ENCODE measurements at regions not wholly inside any gene's neighbourhood (a gene's known extent, or its start where the extent isn't known, plus 50 kb on each side); places are given as distances from the start of the nearest gene placed in this dataset.

DNA sequence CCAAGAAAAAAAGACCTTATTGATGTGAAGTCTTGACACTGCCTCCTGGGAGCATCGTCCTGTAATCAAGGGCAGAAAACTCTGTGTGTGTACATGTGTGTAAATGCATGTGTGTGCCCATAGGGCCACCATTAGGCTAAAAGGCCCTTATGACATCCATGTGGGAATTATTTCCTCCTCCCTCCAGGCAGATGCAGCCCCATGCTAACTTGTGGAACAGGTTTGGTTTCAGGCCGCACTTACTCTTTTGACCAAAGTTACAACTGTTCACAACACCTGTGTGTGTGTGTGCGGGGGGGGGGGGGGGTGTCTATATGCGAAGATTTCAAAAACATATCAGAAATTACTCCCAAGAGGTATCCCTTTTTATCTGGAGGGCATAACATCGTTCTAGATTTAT lies 87.4 kb upstream of the SLC14A2 start:
- Mint-ChIP-seq H3K4me3 (no peak overlapping the region), H3K4me1 (no peaks in the 10 kb centered on the region), H3K27me3 (peaks cover 22% of the 10 kb centered on the region), H3K9me3 (ENCODE audit: insufficient read depth) (no peaks in the 10 kb centered on the region), H3K27ac (no peak overlapping the region)
- DNase-seq (no peak), ATAC-seq (ENCODE audit: low read depth) (no peak)
- Histone ChIP-seq H3K27me3 (replicated peaks in 1 of 4; ENCODE audit: control extremely low read depth in 1 of 4, control insufficient read depth in 3 of 4, insufficient read depth in 4 of 4, low read length in 3 of 4) (no peaks in the 10 kb centered on the region), H3K4me1 (ENCODE audit: control insufficient read depth in 2 of 2, insufficient read depth in 2 of 2, low read length in 2 of 2) (no peaks in the 10 kb centered on the region), H4K20me1 (ENCODE audit: control insufficient read depth, insufficient read depth, low read length, poor library complexity, severe bottlenecking) (no peaks in the 10 kb centered on the region), H3K27ac (ENCODE audit: low read length in 2 of 2) (no peak overlapping the region), H2AFZ (ENCODE audit: insufficient read depth, low read depth, low read length, poor library complexity, severe bottlenecking) (no peak overlapping the region), H3K36me3 (replicated peaks in 1 of 2; ENCODE audit: control extremely low read depth in 1 of 2, control insufficient read depth in 1 of 2, extremely low read depth in 1 of 2, insufficient read depth in 2 of 2, low read length in 1 of 2) (no peaks in the 10 kb centered on the region), H3K79me2 (ENCODE audit: control insufficient read depth, insufficient read depth, low read length) (no peaks in the 10 kb centered on the region), H3K9ac (ENCODE audit: low read length) (no peak overlapping the region), H3K4me3 (ENCODE audit: control extremely low read depth in 1 of 5, extremely low read depth in 1 of 5, insufficient read depth in 1 of 5, low read depth in 2 of 5, low read length in 4 of 5) (no peak overlapping the region), H3K4me2 (replicated peaks; ENCODE audit: low read depth, low read length, poor library complexity, severe bottlenecking) (no peak overlapping the region), H3K9me3 (ENCODE audit: control extremely low read depth in 1 of 3, control insufficient read depth in 2 of 3, insufficient read depth in 1 of 3, low read length in 2 of 3) (no peaks in the 10 kb centered on the region)
- POLR2A ChIA-PET, result no interaction called here
- WGBS (ENCODE audit: insufficient coverage), result no CpG with 5 or more reads among the region's 5 CpGs
- intact Hi-C loops (cut with micrococcal nuclease), result no loop called here
- CTCF ChIA-PET, result interaction anchor here (0.6 kb wide), 1 partner anchor 143 kb away, joined by 4 read pairs; no protein-coding TSS in a partner anchor
- TF ChIP-seq EZH2 (IDR thresholded peaks at IDR 0.05; ENCODE audit: borderline replicate concordance, insufficient read depth, low read depth, low read length, poor library complexity, severe bottlenecking) (no peak), CTCF (IDR thresholded peaks at IDR 0.05) (no peak)

- Mint-ChIP-seq H3K27ac (no peak overlapping the region), H3K4me3 (no peak overlapping the region), H3K27me3 (peaks cover 21% of the 10 kb centered on the region), H3K9me3 (ENCODE audit: insufficient read depth) (no peaks in the 10 kb centered on the region), H3K4me1 (no peaks in the 10 kb centered on the region)
- intact Hi-C loops (cut with micrococcal nuclease), result no loop called here
- Histone ChIP-seq H3K4me2 (replicated peaks; ENCODE audit: low read depth, low read length, poor library complexity, severe bottlenecking) (no peak overlapping the region), H3K9ac (ENCODE audit: low read length) (no peak overlapping the region), H3K4me3 (ENCODE audit: control extremely low read depth in 1 of 5, extremely low read depth in 1 of 5, insufficient read depth in 1 of 5, low read depth in 2 of 5, low read length in 4 of 5) (no peak overlapping the region), H2AFZ (ENCODE audit: insufficient read depth, low read depth, low read length, poor library complexity, severe bottlenecking) (no peak overlapping the region), H3K36me3 (replicated peaks in 1 of 2; ENCODE audit: control extremely low read depth in 1 of 2, control insufficient read depth in 1 of 2, extremely low read depth in 1 of 2, insufficient read depth in 2 of 2, low read length in 1 of 2) (no peaks in the 10 kb centered on the region), H3K4me1 (ENCODE audit: control insufficient read depth in 2 of 2, insufficient read depth in 2 of 2, low read length in 2 of 2) (no peaks in the 10 kb centered on the region), H3K27me3 (replicated peaks in 1 of 4; ENCODE audit: control extremely low read depth in 1 of 4, control insufficient read depth in 3 of 4, insufficient read depth in 4 of 4, low read length in 3 of 4) (no peaks in the 10 kb centered on the region), H3K9me3 (ENCODE audit: control extremely low read depth in 1 of 3, control insufficient read depth in 2 of 3, insufficient read depth in 1 of 3, low read length in 2 of 3) (no peaks in the 10 kb centered on the region), H4K20me1 (ENCODE audit: control insufficient read depth, insufficient read depth, low read length, poor library complexity, severe bottlenecking) (no peaks in the 10 kb centered on the region), H3K27ac (ENCODE audit: low read length in 2 of 2) (no peak overlapping the region), H3K79me2 (ENCODE audit: control insufficient read depth, insufficient read depth, low read length) (no peaks in the 10 kb centered on the region)
- CTCF ChIA-PET, result no interaction called here
- TF ChIP-seq EZH2 (IDR thresholded peaks at IDR 0.05; ENCODE audit: borderline replicate concordance, insufficient read depth, low read depth, low read length, poor library complexity, severe bottlenecking) (no peak), CTCF (IDR thresholded peaks at IDR 0.05) (no peak)
- no CpG with 5 or more reads among the region's 2 CpGs for whole genome bisulfite sequencing (ENCODE audit: insufficient coverage)
- ATAC-seq (ENCODE audit: low read depth) (no peak), DNase-seq (no peak)
- POLR2A ChIA-PET, result no interaction called here
These were observed 86.5 kb upstream of the SLC14A2 start for GRCh38 chr18:45528712-45529336.
